ENCODE measurements at regions not wholly inside any gene's neighbourhood (a gene's known extent, or its start where the extent isn't known, plus 50 kb on each side); places are given as distances from the start of the nearest gene placed in this dataset.

- H3K27me3 ChIP-seq: no peaks in the 10 kb centered on the region
- no peaks in the 10 kb centered on the region for H3K9me3 ChIP-seq
- H3K4me3 ChIP-seq: no peak overlapping the region
- H3K36me3 ChIP-seq: no peaks in the 10 kb centered on the region
- intact Hi-C loops (cut with DNase I; ENCODE audit: low total_unique reads): no loop called here
- H3K4me1 ChIP-seq: no peaks in the 10 kb centered on the region
- ATAC-seq (no peak), DNase-seq (no peak)
- TF ChIP-seq CTCF (IDR thresholded peaks at IDR 0.05 in 4 of 5, conservative IDR thresholded peaks at IDR 0.05 in 1 of 5): no peak
- no peak for TF ChIP-seq POLR2A (IDR thresholded peaks at IDR 0.05)
- in situ Hi-C loops (cut with MboI; ENCODE audit: low sequenced_read_pairs in 4 of 4): no loop called here
- H3K27ac ChIP-seq: no peak overlapping the region
Observed at GRCh38 chr2:142478206-142478605, 347.4 kb upstream of the LRP1B start.

GRCh38 chr2:142472382-142472781 lies 341.6 kb upstream of the LRP1B start:
- Histone ChIP-seq H3K4me3 (no peak overlapping the region), H3K27me3 (no peaks in the 10 kb centered on the region), H3K4me1 (no peaks in the 10 kb centered on the region), H3K9me3 (no peaks in the 10 kb centered on the region), H3K36me3 (no peaks in the 10 kb centered on the region), H3K27ac (no peak overlapping the region)
- TF ChIP-seq CTCF (IDR thresholded peaks at IDR 0.05 in 4 of 5, conservative IDR thresholded peaks at IDR 0.05 in 1 of 5) (no peak), POLR2A (IDR thresholded peaks at IDR 0.05) (no peak)
- ATAC-seq (no peak), DNase-seq (no peak)
- intact Hi-C loops (cut with DNase I; ENCODE audit: low total_unique reads) (no loop called here), in situ Hi-C loops (cut with MboI; ENCODE audit: low sequenced_read_pairs in 4 of 4) (no loop called here)

GRCh38 chr2:142467321-142467720 lies 336.5 kb upstream of the LRP1B start:
- intact Hi-C loops (cut with DNase I; ENCODE audit: low total_unique reads): no loop called here
- no peak overlapping the region for H3K27ac ChIP-seq
- no peaks in the 10 kb centered on the region for H3K36me3 ChIP-seq
- ATAC-seq (no peak), DNase-seq (no peak)
- TF ChIP-seq POLR2A (IDR thresholded peaks at IDR 0.05) (no peak), CTCF (IDR thresholded peaks at IDR 0.05 in 4 of 5, conservative IDR thresholded peaks at IDR 0.05 in 1 of 5) (no peak)
- H3K4me1 ChIP-seq: no peaks in the 10 kb centered on the region
- in situ Hi-C loops (cut with MboI; ENCODE audit: low sequenced_read_pairs in 4 of 4): no loop called here
- H3K4me3 ChIP-seq: no peak overlapping the region
- no peaks in the 10 kb centered on the region for H3K9me3 ChIP-seq
- H3K27me3 ChIP-seq: no peaks in the 10 kb centered on the region

- intact Hi-C loops (cut with DNase I; ENCODE audit: low total_unique reads): no loop called here
- no peaks in the 10 kb centered on the region for H3K4me1 ChIP-seq
- no peak for ATAC-seq
Observed at GRCh38 chr2:142463047-142463446, 332.2 kb upstream of the LRP1B start.

More at GRCh38 chr2:142463047-142463446, 332.2 kb upstream of the LRP1B start:
- Histone ChIP-seq H3K9me3 (no peaks in the 10 kb centered on the region), H3K4me3 (no peak overlapping the region), H3K36me3 (no peaks in the 10 kb centered on the region), H3K27ac (no peak overlapping the region), H3K27me3 (no peaks in the 10 kb centered on the region)
- TF ChIP-seq POLR2A (IDR thresholded peaks at IDR 0.05) (no peak), CTCF (IDR thresholded peaks at IDR 0.05 in 4 of 5, conservative IDR thresholded peaks at IDR 0.05 in 1 of 5) (no peak)
- in situ Hi-C loops (cut with MboI; ENCODE audit: low sequenced_read_pairs in 4 of 4): no loop called here
- no peak for DNase-seq

Data from gastrocnemius medialis (tissue), 4 donors.